Urinary bladder (tissue), 3 donors: ENCODE measurements at regions not wholly inside any gene's neighbourhood (a gene's known extent, or its start where the extent isn't known, plus 50 kb on each side); places are given as distances from the start of the nearest gene placed in this dataset.

Experiments used
- DNase-seq: peaks from one replicate; pipeline ENCODE4 v3.0.0-alpha.2; 2015; ENCODE audit errors: extremely low spot score
- H3K27ac ChIP-seq: one replicate; pipeline ENCODE4 v1.5.1; 2013; ENCODE audit warnings: low read depth, mild to moderate bottlenecking, moderate library complexity
- H3K36me3 ChIP-seq: one replicate; pipeline ENCODE4 v1.6.1; 2013; ENCODE audit warnings: mild to moderate bottlenecking, moderate library complexity; ENCODE audit not compliant: insufficient read depth
- H3K4me1 ChIP-seq: one replicate; pipeline ENCODE4 v1.6.1; 2013; ENCODE audit warnings: mild to moderate bottlenecking, moderate library complexity; ENCODE audit not compliant: insufficient read depth
- H3K4me3 ChIP-seq: one replicate; pipeline ENCODE4 v1.5.1; 2013; ENCODE audit warnings: low read depth, low read length
- WGBS: extraction: QIAGEN DNeasy Blood & Tissue Kit; methylation state at CpG from one replicate; pipeline ENCODE4 v1.1.7; 2013; 5-methylcytosine and 5-hydroxymethylcytosine counted together
- donor health status: healthy with polysubstance abuse.
- donor health status: healthy.

DNA sequence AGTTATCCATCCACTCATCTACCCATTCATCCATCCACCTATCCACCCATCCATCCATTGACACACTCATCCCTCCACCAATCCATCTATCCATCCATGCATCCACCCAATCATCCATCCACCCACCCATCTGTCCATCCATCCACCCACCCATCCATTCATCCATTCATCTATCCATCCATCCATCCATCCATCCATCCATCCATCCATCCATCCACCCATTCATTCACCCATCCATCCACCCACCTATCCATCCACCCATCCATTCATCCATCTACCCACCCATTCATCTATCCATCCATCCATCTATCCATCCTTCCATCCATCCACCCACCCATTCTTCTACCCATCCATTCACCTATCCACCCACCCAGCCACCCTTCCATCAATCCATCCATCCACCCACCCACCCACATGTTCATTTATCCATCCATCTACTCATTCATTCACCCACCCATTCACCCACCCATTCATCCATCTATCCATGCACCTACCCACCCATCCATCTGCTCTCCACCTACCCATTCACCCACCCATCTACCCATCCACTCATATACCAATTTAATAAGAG, 193.8 kb upstream of the ARID2 start:
- no peaks in the 10 kb centered on the region for H3K36me3 ChIP-seq
- no peak for DNase-seq
- no peak overlapping the region for H3K4me3 ChIP-seq
- H3K27ac ChIP-seq = no peak overlapping the region
- H3K4me1 ChIP-seq = no peaks in the 10 kb centered on the region

DNA sequence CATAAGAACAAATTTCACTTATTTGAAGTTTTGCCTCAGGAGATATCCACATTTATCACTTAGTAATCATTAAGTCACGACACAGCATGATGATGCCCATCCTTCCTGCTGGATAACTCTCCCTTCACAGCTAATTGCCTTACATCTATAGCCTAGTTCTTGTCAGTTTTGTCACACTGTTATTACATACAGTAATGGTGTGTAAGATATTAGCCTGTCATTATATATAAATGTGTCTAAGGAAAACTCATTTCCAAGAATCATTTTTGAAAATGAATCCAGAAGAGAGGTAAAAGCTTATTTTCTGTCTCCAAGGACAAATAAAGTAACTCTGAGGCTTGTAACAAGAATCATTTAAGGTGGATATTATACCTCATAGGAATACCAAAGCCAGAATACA, 193.2 kb upstream of the ARID2 start:
- DNase-seq = no peak
- H3K36me3 ChIP-seq = no peaks in the 10 kb centered on the region
- WGBS = 81% methylated on average over 1 of the region's 1 CpG
- H3K4me3 ChIP-seq = no peak overlapping the region
- no peaks in the 10 kb centered on the region for H3K4me1 ChIP-seq
- H3K27ac ChIP-seq = no peak overlapping the region

DNA sequence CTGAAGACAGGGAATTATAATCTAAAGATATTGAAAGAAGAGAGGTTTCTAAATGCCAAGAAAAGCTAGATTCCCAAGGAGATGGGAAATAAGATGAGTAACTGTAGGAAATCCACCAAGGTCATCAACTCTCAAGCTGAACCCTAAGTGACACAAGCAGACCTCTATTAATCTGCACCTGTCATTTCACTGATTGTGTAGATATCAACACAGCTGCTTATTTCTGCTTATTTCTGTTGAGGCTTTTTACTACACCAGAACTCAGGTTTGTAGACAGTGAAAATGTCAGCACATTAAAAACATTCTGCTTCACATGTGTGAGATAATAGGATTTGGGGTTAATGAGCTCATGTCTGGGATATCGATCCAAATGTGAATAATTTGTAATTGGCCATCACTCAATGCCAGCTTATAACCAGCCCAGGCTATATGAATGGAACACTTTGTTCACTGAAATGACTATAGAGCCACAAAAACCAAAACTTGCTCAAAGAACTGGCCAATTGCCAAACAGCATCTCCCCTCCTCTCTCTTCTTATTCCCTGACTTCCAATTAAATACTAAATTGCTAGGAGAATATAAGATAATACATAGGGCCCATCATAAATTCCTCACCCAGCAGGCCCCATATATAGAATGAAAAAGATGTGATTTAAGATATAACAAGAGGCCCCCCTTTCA, 188.7 kb upstream of the ARID2 start:
- Histone ChIP-seq H3K36me3 (no peaks in the 10 kb centered on the region), H3K4me1 (no peaks in the 10 kb centered on the region), H3K27ac (no peak overlapping the region), H3K4me3 (no peak overlapping the region)
- DNase-seq = no peak
- 46% methylated on average over 1 of the region's 1 CpG for WGBS

DNA sequence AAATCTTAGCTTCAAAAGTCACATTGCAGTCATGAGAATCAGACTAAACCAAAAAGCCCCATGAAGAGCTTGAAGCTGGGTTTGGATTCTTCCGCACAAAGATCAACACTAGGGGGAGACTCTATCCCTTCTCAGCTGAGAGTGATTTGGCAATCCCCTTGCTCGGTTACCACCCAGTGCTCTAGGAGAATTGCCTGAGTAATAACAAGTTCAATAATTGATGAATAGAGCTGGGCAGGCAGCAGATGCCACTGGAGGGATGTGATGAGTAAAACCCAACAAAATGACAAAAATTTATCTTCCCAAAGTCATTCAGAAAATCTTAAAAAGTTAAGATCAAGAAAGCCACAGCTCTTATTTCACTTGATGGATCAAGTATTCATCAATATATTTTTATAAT, 185.6 kb upstream of the ARID2 start:
- no peak overlapping the region for H3K27ac ChIP-seq

DNA sequence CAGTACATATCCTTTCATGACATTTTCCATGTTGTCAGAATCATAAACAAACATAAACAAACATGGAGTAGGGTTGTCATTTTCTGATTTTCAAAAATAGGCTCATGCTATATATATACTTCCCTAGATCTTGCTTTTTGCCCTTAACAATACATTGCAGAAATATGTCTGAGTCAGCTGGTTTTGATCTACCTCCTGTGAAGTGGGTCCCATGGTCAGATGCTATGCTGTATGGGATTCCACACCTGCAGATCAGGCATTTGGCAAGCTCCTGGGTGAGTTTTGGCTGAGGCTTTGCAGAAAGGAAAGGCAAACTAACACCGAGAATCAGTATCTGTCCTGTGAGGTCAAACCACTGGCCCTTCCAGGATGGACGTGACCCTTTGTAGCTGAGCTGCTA, 183.0 kb upstream of the ARID2 start:
- Histone ChIP-seq H3K27ac (no peak overlapping the region), H3K4me1 (no peaks in the 10 kb centered on the region), H3K4me3 (no peak overlapping the region), H3K36me3 (no peaks in the 10 kb centered on the region)
- WGBS = 87% methylated on average over 2 of the region's 2 CpGs
- DNase-seq = no peak

More for the DNA sequence above, 185.6 kb upstream of the ARID2 start:
- 1% methylated on average over 2 of the region's 2 CpGs for WGBS
- no peaks in the 10 kb centered on the region for H3K36me3 ChIP-seq
- peak; percentile 32 for DNase-seq
- no peaks in the 10 kb centered on the region for H3K4me1 ChIP-seq
- H3K4me3 ChIP-seq = no peak overlapping the region

DNA sequence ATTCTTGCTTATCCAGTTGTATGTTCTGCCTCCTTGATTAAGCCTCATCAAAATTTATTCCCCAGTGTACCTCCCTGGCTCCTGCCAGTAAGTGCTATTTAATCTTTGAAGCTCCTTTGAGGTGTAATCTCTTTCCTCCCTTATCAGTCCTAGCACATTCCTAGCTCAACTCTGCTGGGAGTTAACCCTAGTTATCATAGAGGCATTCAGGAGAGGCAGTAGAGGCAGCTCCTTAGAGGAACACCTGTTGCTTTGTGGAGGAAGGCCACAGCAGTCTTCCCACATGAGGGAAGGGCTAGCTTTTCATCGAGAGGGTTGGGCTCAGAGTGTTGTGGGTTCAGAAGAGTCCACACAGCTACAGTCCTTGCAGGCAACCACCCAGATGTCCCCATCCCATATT, 182.4 kb upstream of the ARID2 start:
- DNase-seq = no peak
- no peaks in the 10 kb centered on the region for H3K36me3 ChIP-seq
- H3K27ac ChIP-seq = no peak overlapping the region
- H3K4me3 ChIP-seq = no peak overlapping the region
- 81% methylated on average over 1 of the region's 1 CpG for WGBS
- H3K4me1 ChIP-seq = no peaks in the 10 kb centered on the region

DNA sequence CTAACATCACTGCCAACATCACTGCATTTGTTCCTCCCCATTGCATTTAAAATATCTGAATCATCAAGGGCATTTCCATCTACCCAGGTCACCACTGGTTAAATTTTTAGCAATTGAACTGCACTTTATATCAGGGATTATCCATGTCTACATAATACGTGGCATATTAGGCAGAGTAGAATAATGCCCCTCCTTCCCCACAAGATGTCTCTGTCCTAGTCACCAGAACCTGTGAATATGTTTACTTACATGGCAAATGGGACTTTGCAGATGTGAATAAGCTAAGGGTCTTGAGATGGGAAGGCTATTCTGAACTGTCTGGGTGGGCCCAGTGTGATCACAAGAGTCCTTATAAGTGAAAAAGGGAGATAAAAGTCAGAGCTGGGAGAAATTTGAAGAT, 181.7 kb upstream of the ARID2 start:
- H3K36me3 ChIP-seq = no peaks in the 10 kb centered on the region
- WGBS = 41% methylated on average over 1 of the region's 1 CpG
- H3K27ac ChIP-seq = no peak overlapping the region

DNA sequence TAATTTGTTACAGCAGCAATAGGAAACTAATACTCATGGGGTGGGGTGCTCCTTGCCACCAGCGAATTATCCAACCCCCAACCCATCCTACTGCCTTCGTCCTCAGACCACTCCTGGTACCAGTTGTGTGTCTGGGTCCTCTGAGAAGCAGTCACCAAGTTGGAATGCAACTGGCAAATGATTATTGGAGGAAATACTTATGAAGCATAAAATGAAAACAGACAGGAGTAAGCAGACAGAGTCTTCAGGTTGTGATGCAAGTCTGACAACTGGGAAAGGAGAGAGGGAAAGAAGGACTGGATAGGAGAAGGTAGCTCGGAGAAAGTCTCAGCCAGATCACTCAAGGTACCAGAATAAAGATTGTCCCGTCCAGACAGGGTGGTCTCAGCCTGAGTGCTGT, 181.1 kb upstream of the ARID2 start:
- Histone ChIP-seq H3K36me3 (no peaks in the 10 kb centered on the region), H3K4me1 (no peaks in the 10 kb centered on the region), H3K4me3 (no peak overlapping the region), H3K27ac (no peak overlapping the region)
- 87% methylated on average over 4 of the region's 4 CpGs for WGBS
- no peak for DNase-seq

More for the DNA sequence above, 181.7 kb upstream of the ARID2 start:
- no peak for DNase-seq
- H3K4me3 ChIP-seq = no peak overlapping the region
- no peaks in the 10 kb centered on the region for H3K4me1 ChIP-seq

DNA sequence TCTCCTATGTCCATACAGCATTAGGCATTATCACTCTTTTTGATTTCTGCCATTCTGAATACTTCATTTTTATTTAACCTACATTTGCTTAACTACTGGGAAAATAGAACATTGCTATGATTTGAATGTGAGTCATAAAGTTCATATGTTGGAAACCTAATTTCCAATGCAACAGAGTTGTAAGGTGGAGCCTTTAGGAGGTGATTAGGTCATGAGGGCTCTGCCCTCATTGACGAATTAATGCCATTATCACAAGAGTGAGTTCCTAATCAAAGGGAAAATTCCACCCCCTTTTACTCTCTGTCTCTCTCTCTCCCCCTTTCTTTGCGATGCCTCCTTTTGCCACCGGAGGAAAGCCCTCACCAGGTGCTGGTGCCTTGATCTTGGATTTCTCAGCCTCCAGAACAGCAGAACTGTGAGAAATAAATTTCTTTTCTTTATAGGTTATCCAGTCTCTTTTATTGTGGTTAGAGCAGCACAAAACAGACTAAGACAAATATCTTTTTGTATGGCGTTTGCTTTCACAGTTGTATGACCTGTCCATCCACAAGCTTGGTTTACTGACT, 180.1 kb upstream of the ARID2 start:
- 63% methylated on average over 4 of the region's 4 CpGs for WGBS
- Histone ChIP-seq H3K36me3 (no peaks in the 10 kb centered on the region), H3K27ac (no peak overlapping the region), H3K4me1 (no peaks in the 10 kb centered on the region), H3K4me3 (no peak overlapping the region)
- no peak for DNase-seq

DNA sequence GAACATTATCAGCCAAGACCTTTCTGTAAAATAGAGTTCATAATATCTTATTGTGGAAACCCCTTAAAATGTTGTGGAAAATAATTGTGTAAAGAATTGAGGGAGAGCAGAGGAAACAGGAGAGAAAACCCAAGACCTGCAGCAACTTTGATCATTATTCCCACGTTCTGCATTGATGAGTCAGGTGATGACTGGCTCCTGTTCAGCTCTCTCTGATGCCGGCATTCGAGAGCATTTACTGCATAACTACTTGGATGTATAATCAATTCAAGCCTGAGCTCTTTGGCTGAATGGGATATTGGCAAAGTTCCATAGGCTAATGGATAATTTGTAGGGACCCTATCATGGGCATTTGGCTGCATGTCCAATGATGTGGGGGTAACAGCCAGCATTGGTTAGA, 176.3 kb upstream of the ARID2 start:
- Histone ChIP-seq H3K4me1 (no peaks in the 10 kb centered on the region), H3K4me3 (no peak overlapping the region), H3K27ac (no peak overlapping the region), H3K36me3 (no peaks in the 10 kb centered on the region)
- WGBS = 90% methylated on average over 3 of the region's 3 CpGs
- DNase-seq = no peak

DNA sequence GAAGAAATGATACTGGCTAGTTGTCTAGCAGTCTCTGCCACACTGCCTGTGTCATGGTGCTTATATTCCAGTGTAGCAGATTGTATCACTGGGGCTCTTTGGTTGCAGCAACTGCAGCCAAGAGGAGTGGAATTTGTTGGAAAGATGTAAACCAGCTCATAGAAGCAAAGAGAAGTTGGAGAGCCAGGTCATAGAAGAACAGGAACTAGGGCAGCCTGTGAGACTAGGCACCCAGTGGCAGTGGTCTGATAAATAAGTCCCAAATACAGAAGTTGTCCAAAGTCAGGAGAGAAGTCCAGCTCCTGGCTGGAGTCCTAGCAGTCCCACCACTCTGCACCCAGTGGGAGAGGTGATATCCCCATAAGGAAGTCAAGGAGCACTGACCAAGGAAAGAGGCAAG, 172.5 kb upstream of the ARID2 start:
- Histone ChIP-seq H3K36me3 (no peaks in the 10 kb centered on the region), H3K4me3 (no peak overlapping the region), H3K4me1 (no peaks in the 10 kb centered on the region), H3K27ac (no peak overlapping the region)
- DNase-seq = no peak

DNA sequence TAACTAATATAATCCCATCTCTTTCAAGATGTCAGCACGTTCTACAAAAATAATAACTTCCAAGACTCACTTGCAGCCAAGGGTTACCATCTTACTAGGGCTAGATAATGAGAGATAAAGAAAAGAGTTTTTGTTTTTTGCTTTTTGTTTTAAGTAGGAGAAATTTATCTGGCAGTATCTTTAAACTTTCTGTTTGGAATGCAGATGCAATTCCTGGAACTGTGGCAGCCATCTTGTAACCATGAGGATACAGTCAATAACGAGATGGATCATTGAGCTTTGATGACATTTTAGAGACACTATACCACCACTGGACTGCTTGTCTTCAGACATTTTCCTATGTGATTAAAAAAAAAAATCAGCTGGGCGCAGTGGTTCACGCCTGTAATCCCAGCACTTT, 171.2 kb upstream of the ARID2 start:
- 99% methylated on average over 4 of the region's 4 CpGs for WGBS
- H3K4me1 ChIP-seq = no peaks in the 10 kb centered on the region
- no peaks in the 10 kb centered on the region for H3K36me3 ChIP-seq
- no peak for DNase-seq
- no peak overlapping the region for H3K4me3 ChIP-seq
- H3K27ac ChIP-seq = no peak overlapping the region

DNA sequence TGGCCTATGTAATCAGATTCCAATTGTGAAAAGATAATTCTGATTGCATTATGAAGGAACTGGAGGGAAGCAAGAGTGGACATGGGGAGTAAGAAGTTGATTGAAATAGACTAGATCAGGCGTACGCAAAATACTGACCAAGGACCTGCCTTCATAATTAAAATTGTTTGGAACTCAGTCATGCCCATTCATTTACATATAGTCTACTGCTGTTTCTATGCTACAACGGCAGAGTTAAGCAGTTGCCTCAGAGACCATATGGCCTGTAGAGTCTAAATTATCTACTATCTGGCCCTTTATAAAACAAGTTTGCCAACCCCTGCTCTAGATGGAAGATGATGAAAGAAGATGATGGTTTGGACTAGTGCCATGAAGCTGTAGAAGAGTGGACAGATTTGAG, 170.0 kb upstream of the ARID2 start:
- Histone ChIP-seq H3K27ac (no peak overlapping the region), H3K36me3 (no peaks in the 10 kb centered on the region), H3K4me1 (no peaks in the 10 kb centered on the region), H3K4me3 (no peak overlapping the region)
- WGBS = 79% methylated on average over 3 of the region's 3 CpGs
- DNase-seq = no peak

DNA sequence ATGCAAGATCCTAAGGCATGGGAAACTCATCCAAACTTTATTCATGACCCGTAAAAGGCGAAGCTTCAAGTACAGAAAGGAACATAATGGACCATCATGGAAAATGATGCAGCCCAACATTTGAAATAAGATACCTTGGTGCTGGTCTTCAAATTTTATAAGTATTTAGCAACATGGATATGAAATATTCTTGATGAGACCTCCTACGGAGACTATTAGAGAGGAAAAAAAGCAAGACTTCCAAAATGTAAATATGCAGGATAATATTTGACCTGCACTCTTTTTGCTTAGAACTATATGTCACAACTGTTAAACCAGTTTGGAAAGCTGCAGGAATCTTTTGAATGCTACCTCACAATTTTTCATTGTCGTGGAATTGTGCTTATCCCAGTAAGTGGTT, 168.8 kb upstream of the ARID2 start:
- WGBS = 79% methylated on average over 4 of the region's 4 CpGs
- Histone ChIP-seq H3K36me3 (no peaks in the 10 kb centered on the region), H3K4me3 (no peak overlapping the region), H3K4me1 (no peaks in the 10 kb centered on the region), H3K27ac (no peak overlapping the region)
- DNase-seq = no peak
